ENCODE measurements at regions not wholly inside any gene's neighbourhood (a gene's known extent, or its start where the extent isn't known, plus 50 kb on each side); places are given as distances from the start of the nearest gene placed in this dataset.
A peak's percentile ranks its signal among the peaks of the same experiment; 100 is the strongest.
"Not testable (repeated sequence)": the region's sequence is repeated elsewhere in the genome, so short reads cannot be mapped to it uniquely, and the experiment has no call there.

GRCh38 chr7:65105650-65106203 lies 99.2 kb upstream of the ERV3-1 start:
- DNase-seq (ENCODE audit: low read depth); in situ Hi-C loops (cut with HindIII; ENCODE audit: low pct_unique_long_range_greater_than_20kb, low sequenced_read_pairs): not testable (repeated sequence)

- DNase-seq (ENCODE audit: low read depth); in situ Hi-C loops (cut with HindIII; ENCODE audit: low pct_unique_long_range_greater_than_20kb, low sequenced_read_pairs): not testable (repeated sequence)
Measured at GRCh38 chr7:65100499-65100898, 94.0 kb upstream of the ERV3-1 start.

- DNase-seq (ENCODE audit: low read depth); in situ Hi-C loops (cut with HindIII; ENCODE audit: low pct_unique_long_range_greater_than_20kb, low sequenced_read_pairs): not testable (repeated sequence)
Measured at GRCh38 chr7:65081669-65082055, 75.2 kb upstream of the ERV3-1 start.

GRCh38 chr7:65080799-65081668 lies 74.5 kb upstream of the ERV3-1 start:
- in situ Hi-C loops (cut with HindIII; ENCODE audit: low pct_unique_long_range_greater_than_20kb, low sequenced_read_pairs): not testable (repeated sequence)
- peak; percentile 95 for DNase-seq (ENCODE audit: low read depth)

- in situ Hi-C loops (cut with HindIII; ENCODE audit: low pct_unique_long_range_greater_than_20kb, low sequenced_read_pairs); DNase-seq (ENCODE audit: low read depth): not testable (repeated sequence)
Measured at GRCh38 chr7:65074959-65075358, 68.5 kb upstream of the ERV3-1 start.

- DNase-seq (ENCODE audit: low read depth); in situ Hi-C loops (cut with HindIII; ENCODE audit: low pct_unique_long_range_greater_than_20kb, low sequenced_read_pairs): not testable (repeated sequence)
Measured at GRCh38 chr7:65073160-65073559, 66.7 kb upstream of the ERV3-1 start.

- DNase-seq (ENCODE audit: low read depth); in situ Hi-C loops (cut with HindIII; ENCODE audit: low pct_unique_long_range_greater_than_20kb, low sequenced_read_pairs): not testable (repeated sequence)
Measured at GRCh38 chr7:65071854-65072431, 65.5 kb upstream of the ERV3-1 start.

- in situ Hi-C loops (cut with HindIII; ENCODE audit: low pct_unique_long_range_greater_than_20kb, low sequenced_read_pairs); DNase-seq (ENCODE audit: low read depth): not testable (repeated sequence)
Measured at GRCh38 chr7:65069476-65069875, 63.0 kb upstream of the ERV3-1 start.

GRCh38 chr7:65062566-65062965 lies 56.1 kb upstream of the ERV3-1 start:
- in situ Hi-C loops (cut with HindIII; ENCODE audit: low pct_unique_long_range_greater_than_20kb, low sequenced_read_pairs); DNase-seq (ENCODE audit: low read depth): not testable (repeated sequence)

- in situ Hi-C loops (cut with HindIII; ENCODE audit: low pct_unique_long_range_greater_than_20kb, low sequenced_read_pairs); DNase-seq (ENCODE audit: low read depth): not testable (repeated sequence)
Measured at GRCh38 chr7:65059247-65059646, 52.8 kb upstream of the ERV3-1 start.

Measured in Caki2 (cell line).